HFFc6 (cell line): ENCODE measurements at regions not wholly inside any gene's neighbourhood (a gene's known extent, or its start where the extent isn't known, plus 50 kb on each side); places are given as distances from the start of the nearest gene placed in this dataset.

Experiments used
- DNase-seq: peaks from one replicate; pipeline ENCODE4 v3.0.0-alpha.2; 2018
- H3K27ac Mint-ChIP-seq: 2 replicates; pipeline ENCODE4 v1.8.0; 2020; ENCODE audit warnings: mild to moderate bottlenecking, mixed read lengths
- H3K27me3 Mint-ChIP-seq: 2 replicates; pipeline ENCODE4 v1.8.0; 2021; ENCODE audit warnings: mild to moderate bottlenecking, moderate library complexity, mixed read lengths; ENCODE audit not compliant: insufficient read depth
- H3K36me3 Mint-ChIP-seq: 2 replicates; pipeline ENCODE4 v1.8.0; 2021; ENCODE audit warnings: low read depth, mixed read lengths
- H3K4me1 Mint-ChIP-seq: 2 replicates; pipeline ENCODE4 v1.8.0; 2020; ENCODE audit warnings: low read depth, mixed read lengths
- H3K4me3 Mint-ChIP-seq: 2 replicates; pipeline ENCODE4 v1.8.0; 2020; ENCODE audit warnings: mild to moderate bottlenecking, moderate library complexity, mixed read lengths
- H3K9me3 Mint-ChIP-seq: 2 replicates; pipeline ENCODE4 v1.8.0; 2020; ENCODE audit warnings: mild to moderate bottlenecking, mixed read lengths
- TF ChIP-seq, protein P1 (sequence below): fragments of 200-600 bp; sonication (generic); IDR thresholded peaks from 2 replicates; pipeline ENCODE4 v1.5.0; 2021; ENCODE audit warnings: antibody characterized with exemption, mild to moderate bottlenecking

GRCh38 chr9:113741886-113742854 is 133.9 kb upstream of the ZNF618 start:
- TF ChIP-seq, protein P1, sequence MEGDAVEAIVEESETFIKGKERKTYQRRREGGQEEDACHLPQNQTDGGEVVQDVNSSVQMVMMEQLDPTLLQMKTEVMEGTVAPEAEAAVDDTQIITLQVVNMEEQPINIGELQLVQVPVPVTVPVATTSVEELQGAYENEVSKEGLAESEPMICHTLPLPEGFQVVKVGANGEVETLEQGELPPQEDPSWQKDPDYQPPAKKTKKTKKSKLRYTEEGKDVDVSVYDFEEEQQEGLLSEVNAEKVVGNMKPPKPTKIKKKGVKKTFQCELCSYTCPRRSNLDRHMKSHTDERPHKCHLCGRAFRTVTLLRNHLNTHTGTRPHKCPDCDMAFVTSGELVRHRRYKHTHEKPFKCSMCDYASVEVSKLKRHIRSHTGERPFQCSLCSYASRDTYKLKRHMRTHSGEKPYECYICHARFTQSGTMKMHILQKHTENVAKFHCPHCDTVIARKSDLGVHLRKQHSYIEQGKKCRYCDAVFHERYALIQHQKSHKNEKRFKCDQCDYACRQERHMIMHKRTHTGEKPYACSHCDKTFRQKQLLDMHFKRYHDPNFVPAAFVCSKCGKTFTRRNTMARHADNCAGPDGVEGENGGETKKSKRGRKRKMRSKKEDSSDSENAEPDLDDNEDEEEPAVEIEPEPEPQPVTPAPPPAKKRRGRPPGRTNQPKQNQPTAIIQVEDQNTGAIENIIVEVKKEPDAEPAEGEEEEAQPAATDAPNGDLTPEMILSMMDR = no peak
- no peak overlapping the region for H3K27ac Mint-ChIP-seq
- no peak for DNase-seq
- H3K27me3 Mint-ChIP-seq = peaks cover 39% of the 10 kb centered on the region
- peaks cover under 1% of the 10 kb centered on the region; the same call in 1 of the 2 replicates for H3K9me3 Mint-ChIP-seq
- peaks cover 14% of the 10 kb centered on the region for H3K4me1 Mint-ChIP-seq
- H3K4me3 Mint-ChIP-seq = no peak overlapping the region
- H3K36me3 Mint-ChIP-seq = peaks cover 5% of the 10 kb centered on the region

- DNase-seq = no peak
- peaks cover 14% of the 10 kb centered on the region for H3K4me1 Mint-ChIP-seq
- H3K9me3 Mint-ChIP-seq = peaks cover 7% of the 10 kb centered on the region
- no peak overlapping the region for H3K27ac Mint-ChIP-seq
- H3K4me3 Mint-ChIP-seq = no peak overlapping the region
- peaks cover 12% of the 10 kb centered on the region for H3K36me3 Mint-ChIP-seq
- TF ChIP-seq, protein P1 = no peak
- peaks cover 44% of the 10 kb centered on the region for H3K27me3 Mint-ChIP-seq
Observed at GRCh38 chr9:113742878-113743277, 133.2 kb upstream of the ZNF618 start.

GRCh38 chr9:113746486-113746885 is 129.6 kb upstream of the ZNF618 start:
- Mint-ChIP-seq H3K27ac (no peak overlapping the region), H3K36me3 (peaks cover 16% of the 10 kb centered on the region), H3K9me3 (peaks cover 18% of the 10 kb centered on the region), H3K4me1 (peaks cover 5% of the 10 kb centered on the region; the same call in 1 of the 2 replicates), H3K4me3 (no peak overlapping the region), H3K27me3 (peaks cover 49% of the 10 kb centered on the region)
- TF ChIP-seq, protein P1 = no peak
- DNase-seq = no peak

- Mint-ChIP-seq H3K36me3 (peaks cover 16% of the 10 kb centered on the region), H3K4me3 (no peak overlapping the region), H3K4me1 (no peaks in the 10 kb centered on the region), H3K9me3 (peaks cover 18% of the 10 kb centered on the region), H3K27ac (no peak overlapping the region), H3K27me3 (peaks cover 47% of the 10 kb centered on the region)
- TF ChIP-seq, protein P1 = no peak
- no peak for DNase-seq
Observed at GRCh38 chr9:113748135-113748534, 128.0 kb upstream of the ZNF618 start.

DNA sequence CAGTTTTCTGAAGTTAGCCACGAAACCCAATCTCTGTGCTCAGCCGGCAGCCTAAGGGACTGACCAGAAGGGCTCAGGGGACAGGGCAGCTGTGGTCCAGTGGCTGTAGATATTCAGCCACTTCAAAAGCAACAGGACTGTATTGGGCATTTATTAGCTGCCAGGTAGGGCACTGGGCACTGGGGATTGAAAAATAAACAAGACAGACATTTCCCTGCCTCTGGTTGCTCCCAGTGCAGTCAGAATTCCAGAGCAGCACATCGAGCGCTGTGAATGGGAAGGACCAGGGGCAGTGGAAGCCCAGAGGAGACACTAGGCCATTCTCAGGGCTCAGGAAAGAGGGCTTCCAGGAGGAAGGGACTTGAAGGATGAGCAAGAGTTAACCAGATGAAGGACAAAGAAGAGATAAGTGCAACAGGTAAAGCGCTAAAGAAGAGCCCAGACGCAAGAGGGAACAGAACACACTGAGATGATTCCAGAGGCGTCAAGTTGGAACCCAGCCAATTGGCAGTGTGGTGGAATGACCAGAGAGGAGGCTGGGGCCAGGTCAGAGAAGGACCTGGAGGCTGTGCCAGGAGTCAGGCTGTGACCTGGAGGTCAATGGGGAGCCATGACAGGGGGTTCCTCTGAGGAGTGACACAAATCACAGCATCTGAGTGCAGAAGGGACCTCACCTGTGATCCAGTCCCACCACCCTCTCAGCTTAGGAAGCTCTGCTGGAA is 122.5 kb upstream of the ZNF618 start:
- peaks cover 7% of the 10 kb centered on the region for H3K4me1 Mint-ChIP-seq
- H3K36me3 Mint-ChIP-seq = peaks cover 7% of the 10 kb centered on the region; the same call in 1 of the 2 replicates
- TF ChIP-seq, protein P1 = no peak
- no peak overlapping the region for H3K27ac Mint-ChIP-seq
- peaks cover 8% of the 10 kb centered on the region for H3K9me3 Mint-ChIP-seq
- DNase-seq = no peak
- no peak overlapping the region for H3K4me3 Mint-ChIP-seq
- peaks cover 24% of the 10 kb centered on the region for H3K27me3 Mint-ChIP-seq
